CD4-positive, alpha-beta T cell (primary cell): ENCODE measurements at regions not wholly inside any gene's neighbourhood (a gene's known extent, or its start where the extent isn't known, plus 50 kb on each side); places are given as distances from the start of the nearest gene placed in this dataset.

Experiments
- ATAC-seq: fragments of 200-7000 bp; cut with Tn5 transposase; one replicate; pipeline ENCODE4 v1.10.0; 2022; ENCODE audit warnings: mild to moderate bottlenecking; ENCODE audit not compliant: poor library complexity
- CTCF ChIA-PET: fragments of 350-600 bp; sonication (Branson Sonifier 250); formaldehyde crosslinking; loops from one replicate; lab custom pipeline; 2021; ENCODE audit warnings: antibody characterized with exemption, inconsistent platforms; lab: Charles Lee
- POLR2A ChIA-PET: fragments of 350-600 bp; sonication (Branson Sonifier 250); formaldehyde crosslinking; loops from one replicate; lab custom pipeline; 2021; ENCODE audit warnings: antibody characterized with exemption, inconsistent platforms; lab: Charles Lee
- DNase-seq, 14 experiments: peaks; one replicate each; pipeline ENCODE4 v3.0.0-alpha.2; 2013 to 2020; ENCODE audit warnings: mixed read lengths in 2 of 14
- H3K27ac ChIP-seq, 2 donors: one replicate each; pipeline versions ENCODE4 v1.5.1 to v1.7.0; 2013; ENCODE audit warnings: low read length in 2 of 2, low read depth in 1 of 2, mild to moderate bottlenecking in 1 of 2
- H3K27me3 ChIP-seq, 2 experiments: 1 replicate in 1 of 2; 2 replicates in 1 of 2; pipeline versions ENCODE4 v1.6.1 to v1.7.0; 2013; ENCODE audit warnings: low read length in 2 of 2, control low read depth in 1 of 2, mild to moderate bottlenecking in 1 of 2, moderate library complexity in 1 of 2; ENCODE audit not compliant: insufficient read depth in 2 of 2, control insufficient read depth in 1 of 2
- H3K36me3 ChIP-seq: one replicate; pipeline ENCODE4 v1.6.1; 2013; ENCODE audit warnings: low read length, control low read depth; ENCODE audit not compliant: insufficient read depth
- H3K4me1 ChIP-seq: one replicate; pipeline ENCODE4 v1.6.1; 2013; ENCODE audit warnings: low read length, control low read depth; ENCODE audit not compliant: insufficient read depth
- H3K4me3 ChIP-seq: one replicate; pipeline ENCODE4 v1.5.1; 2013; ENCODE audit warnings: mild to moderate bottlenecking, low read length, moderate library complexity
- H3K9me3 ChIP-seq, 2 experiments: 1 replicate in 1 of 2; 2 replicates in 1 of 2; pipeline versions ENCODE4 v1.6.1 to v1.7.0; 2013; ENCODE audit warnings: low read length in 2 of 2, mild to moderate bottlenecking in 2 of 2, control low read depth in 1 of 2, moderate library complexity in 1 of 2; ENCODE audit not compliant: control insufficient read depth in 1 of 2, insufficient read depth in 1 of 2
- H3K27ac Mint-ChIP-seq: one replicate; pipeline ENCODE4 v1.8.0; 2020; ENCODE audit warnings: mixed read lengths
- H3K27me3 Mint-ChIP-seq: one replicate; pipeline ENCODE4 v1.8.0; 2021; ENCODE audit warnings: mixed read lengths
- H3K36me3 Mint-ChIP-seq: one replicate; pipeline ENCODE4 v1.8.0; 2021; ENCODE audit warnings: low read depth, mixed read lengths
- H3K4me1 Mint-ChIP-seq: one replicate; pipeline ENCODE4 v1.8.0; 2021; ENCODE audit warnings: low read depth, mixed read lengths
- H3K4me3 Mint-ChIP-seq: one replicate; pipeline ENCODE4 v1.8.0; 2020; ENCODE audit warnings: mild to moderate bottlenecking, mixed read lengths
- H3K9me3 Mint-ChIP-seq: one replicate; pipeline ENCODE4 v1.8.0; 2020; ENCODE audit warnings: mixed read lengths
- intact Hi-C, 2 experiments: fragments of 100-400 bp; cut with DNase I in 1 of 2; cut with micrococcal nuclease in 1 of 2; formaldehyde crosslinking; loops; one replicate each; pipeline versions ENCODE4 v1.15.1 to v1.9.0; 2023 to 2025; cut with DNase I, micrococcal nuclease
- TF ChIP-seq, protein P1 (sequence below): fragments of 200-600 bp; IDR thresholded peaks from one replicate; pipeline ENCODE4 v1.8.0; 2022; ENCODE audit warnings: antibody characterized with exemption, mild to moderate bottlenecking

DNA sequence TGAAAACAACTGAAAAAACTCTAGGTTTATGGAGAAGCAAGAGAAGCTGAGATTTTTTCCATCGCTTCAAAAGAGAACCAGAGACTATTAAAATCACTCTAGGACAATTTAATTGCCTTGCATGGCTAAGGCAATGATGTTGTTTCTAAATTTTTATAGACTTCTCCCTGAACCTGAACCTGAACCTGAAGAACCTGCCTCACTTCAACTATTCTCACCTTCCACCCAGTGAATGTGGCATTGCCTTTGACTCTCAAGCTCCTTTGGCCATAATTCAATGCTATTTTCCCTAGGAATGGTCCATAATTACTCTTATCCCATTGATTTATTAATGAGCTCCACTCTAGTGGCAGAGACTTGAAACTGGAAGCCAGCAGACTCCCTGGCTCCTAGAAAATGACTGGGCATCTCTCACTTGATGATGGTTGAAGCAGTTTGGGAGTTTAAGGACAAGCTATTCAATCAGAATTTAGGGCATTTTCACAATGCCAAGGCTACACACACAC lies 303.8 kb upstream of the UBE2E3 start:
- ChIA-PET CTCF (no interaction called here), POLR2A (no interaction called here)
- H3K9me3 Mint-ChIP-seq: no peaks in the 10 kb centered on the region
- H3K27ac Mint-ChIP-seq: no peak overlapping the region
- intact Hi-C loops: no loop called here
- no peak for ATAC-seq
- peaks cover 0 to 4% of the 10 kb centered on the region in 2 experiments for H3K27me3 ChIP-seq
- no peaks in the 10 kb centered on the region for H3K4me1 Mint-ChIP-seq
- TF ChIP-seq, protein P1, sequence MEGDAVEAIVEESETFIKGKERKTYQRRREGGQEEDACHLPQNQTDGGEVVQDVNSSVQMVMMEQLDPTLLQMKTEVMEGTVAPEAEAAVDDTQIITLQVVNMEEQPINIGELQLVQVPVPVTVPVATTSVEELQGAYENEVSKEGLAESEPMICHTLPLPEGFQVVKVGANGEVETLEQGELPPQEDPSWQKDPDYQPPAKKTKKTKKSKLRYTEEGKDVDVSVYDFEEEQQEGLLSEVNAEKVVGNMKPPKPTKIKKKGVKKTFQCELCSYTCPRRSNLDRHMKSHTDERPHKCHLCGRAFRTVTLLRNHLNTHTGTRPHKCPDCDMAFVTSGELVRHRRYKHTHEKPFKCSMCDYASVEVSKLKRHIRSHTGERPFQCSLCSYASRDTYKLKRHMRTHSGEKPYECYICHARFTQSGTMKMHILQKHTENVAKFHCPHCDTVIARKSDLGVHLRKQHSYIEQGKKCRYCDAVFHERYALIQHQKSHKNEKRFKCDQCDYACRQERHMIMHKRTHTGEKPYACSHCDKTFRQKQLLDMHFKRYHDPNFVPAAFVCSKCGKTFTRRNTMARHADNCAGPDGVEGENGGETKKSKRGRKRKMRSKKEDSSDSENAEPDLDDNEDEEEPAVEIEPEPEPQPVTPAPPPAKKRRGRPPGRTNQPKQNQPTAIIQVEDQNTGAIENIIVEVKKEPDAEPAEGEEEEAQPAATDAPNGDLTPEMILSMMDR: no peak
- peaks cover 17% of the 10 kb centered on the region for H3K27me3 Mint-ChIP-seq
- no peaks in the 10 kb centered on the region for H3K36me3 ChIP-seq
- H3K4me3 ChIP-seq: no peak overlapping the region
- no peaks in the 10 kb centered on the region for H3K4me1 ChIP-seq
- no peak overlapping the region for H3K27ac ChIP-seq
- no peak for DNase-seq
- H3K9me3 ChIP-seq: no peaks in the 10 kb centered on the region
- no peaks in the 10 kb centered on the region for H3K36me3 Mint-ChIP-seq
- no peak overlapping the region for H3K4me3 Mint-ChIP-seq

DNA sequence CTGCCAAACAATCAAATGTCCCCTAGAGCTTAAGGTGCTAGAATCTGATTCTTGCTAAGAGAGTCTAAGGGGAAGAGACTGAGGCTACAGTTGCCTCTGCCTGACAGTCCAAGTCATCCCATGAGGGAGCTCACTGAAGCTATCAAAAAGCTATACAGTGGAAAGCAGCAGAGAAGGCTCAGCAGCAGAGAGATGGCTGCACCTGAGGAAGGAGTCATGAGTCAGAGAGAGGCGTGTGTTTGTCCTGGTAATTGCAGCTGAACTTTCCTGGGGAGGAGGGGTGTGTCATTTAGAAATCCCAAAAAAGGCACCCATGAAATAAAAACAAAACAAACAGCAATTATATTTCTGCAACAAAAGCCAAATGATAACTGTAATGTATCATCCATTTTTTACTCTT lies 305.2 kb upstream of the UBE2E3 start:
- no peak for ATAC-seq
- POLR2A ChIA-PET: no interaction called here
- TF ChIP-seq, protein P1: no peak

DNA sequence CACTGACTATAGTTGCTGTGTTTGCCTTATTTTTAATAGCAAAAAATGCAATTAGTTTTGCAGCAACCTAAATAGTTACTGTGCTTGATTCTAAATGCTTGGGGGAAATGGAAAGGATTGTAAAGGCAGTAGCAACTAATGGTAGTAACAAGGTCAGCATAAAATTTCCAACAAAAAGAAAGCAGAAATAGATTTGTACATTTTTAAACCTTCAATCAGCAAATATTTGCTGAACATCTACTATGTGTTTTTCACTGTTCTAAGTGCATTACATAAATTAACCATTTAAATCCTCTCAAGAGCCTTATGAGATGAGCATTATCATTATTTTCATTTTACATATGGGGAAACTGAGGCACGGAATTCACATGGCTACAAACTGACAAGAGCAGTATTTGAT lies 308.0 kb upstream of the UBE2E3 start:
- H3K36me3 Mint-ChIP-seq: no peaks in the 10 kb centered on the region
- no peaks in the 10 kb centered on the region for H3K4me1 Mint-ChIP-seq
- intact Hi-C loops: no loop called here
- no peaks in the 10 kb centered on the region for H3K9me3 ChIP-seq
- no peaks in the 10 kb centered on the region for H3K27me3 ChIP-seq
- H3K4me3 ChIP-seq: no peak overlapping the region
- H3K4me1 ChIP-seq: no peaks in the 10 kb centered on the region
- no peak overlapping the region for H3K27ac ChIP-seq
- no peak overlapping the region for H3K4me3 Mint-ChIP-seq
- ATAC-seq: no peak
- peaks cover 6% of the 10 kb centered on the region for H3K27me3 Mint-ChIP-seq
- H3K36me3 ChIP-seq: no peaks in the 10 kb centered on the region
- no peak for DNase-seq
- peaks cover 3% of the 10 kb centered on the region for H3K9me3 Mint-ChIP-seq
- ChIA-PET POLR2A (no interaction called here), CTCF (no interaction called here)
- no peak overlapping the region for H3K27ac Mint-ChIP-seq
- TF ChIP-seq, protein P1: no peak

More for the DNA sequence above, 305.2 kb upstream of the UBE2E3 start:
- Histone ChIP-seq H3K36me3 (no peaks in the 10 kb centered on the region), H3K4me1 (no peaks in the 10 kb centered on the region), H3K27ac (no peak overlapping the region), H3K27me3 (peaks cover 0 to 4% of the 10 kb centered on the region in 2 experiments), H3K9me3 (no peaks in the 10 kb centered on the region), H3K4me3 (no peak overlapping the region)
- Mint-ChIP-seq H3K4me3 (no peak overlapping the region), H3K27me3 (peaks cover 12% of the 10 kb centered on the region), H3K36me3 (no peaks in the 10 kb centered on the region), H3K27ac (no peak overlapping the region), H3K9me3 (no peaks in the 10 kb centered on the region), H3K4me1 (no peaks in the 10 kb centered on the region)
- no peak for DNase-seq
- CTCF ChIA-PET: no interaction called here
- intact Hi-C loops: no loop called here
